Endothelial cell of hepatic sinusoid (primary cell): ENCODE measurements at regions not wholly inside any gene's neighbourhood (a gene's known extent, or its start where the extent isn't known, plus 50 kb on each side); places are given as distances from the start of the nearest gene placed in this dataset.
"Not testable (repeated sequence)": the region's sequence is repeated elsewhere in the genome, so short reads cannot be mapped to it uniquely, and the experiment has no call there.

Source experiments
- in situ Hi-C: cut with HindIII; loops from 2 replicates; pipeline ENCODE4 v1.10.0; 2017; ENCODE audit warnings: low sequenced_read_pairs

- in situ Hi-C loops: no loop called here
Measured at GRCh38 chr3:191728186-191728585, 267.2 kb downstream of the PYDC2 start.

DNA sequence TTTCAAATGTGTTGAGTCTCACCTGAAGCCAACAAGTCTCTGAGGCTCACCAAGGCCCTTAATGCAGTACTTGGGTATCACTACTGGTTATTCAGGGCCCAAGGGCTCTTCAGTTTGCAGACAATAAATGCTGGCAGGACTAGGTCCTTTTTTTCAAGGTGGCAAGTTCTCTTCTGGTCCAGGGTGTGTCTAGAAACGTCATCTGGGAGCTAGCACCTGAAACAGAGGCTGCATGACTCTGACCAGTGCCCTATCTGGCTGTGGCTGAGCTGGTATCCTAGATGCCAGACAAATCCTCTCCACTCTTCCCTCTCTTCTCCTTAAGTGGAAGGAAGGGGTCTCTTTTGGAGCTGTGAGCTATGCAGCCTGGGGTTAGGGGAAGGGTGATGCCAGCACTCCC, 276.8 kb downstream of the PYDC2 start:
- in situ Hi-C loops: no loop called here

DNA sequence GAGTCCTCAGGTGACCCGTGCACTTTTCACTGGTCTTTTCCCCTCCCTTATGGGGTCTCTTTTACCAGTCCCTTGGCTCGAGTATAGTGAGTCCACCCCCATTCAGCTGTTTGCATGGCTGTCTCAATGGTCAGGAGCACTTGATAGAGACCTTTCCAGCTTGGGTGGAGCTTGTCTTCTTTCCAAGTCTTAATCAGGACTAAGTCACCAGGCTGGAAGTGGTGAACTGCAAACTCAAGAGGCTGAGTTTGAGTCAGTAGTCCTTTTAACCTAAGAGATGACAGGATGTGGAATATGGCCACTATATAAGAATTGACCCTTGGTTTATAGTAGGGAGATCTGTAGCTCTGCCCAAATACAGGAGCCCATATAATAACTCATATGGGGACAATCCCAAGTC, 279.7 kb downstream of the PYDC2 start:
- in situ Hi-C loops: no loop called here

- in situ Hi-C loops: not testable (repeated sequence)
Measured at GRCh38 chr3:191741847-191742350, 280.9 kb downstream of the PYDC2 start.

- in situ Hi-C loops: no loop called here
Measured at GRCh38 chr3:191743283-191743682, 282.3 kb downstream of the PYDC2 start.

DNA sequence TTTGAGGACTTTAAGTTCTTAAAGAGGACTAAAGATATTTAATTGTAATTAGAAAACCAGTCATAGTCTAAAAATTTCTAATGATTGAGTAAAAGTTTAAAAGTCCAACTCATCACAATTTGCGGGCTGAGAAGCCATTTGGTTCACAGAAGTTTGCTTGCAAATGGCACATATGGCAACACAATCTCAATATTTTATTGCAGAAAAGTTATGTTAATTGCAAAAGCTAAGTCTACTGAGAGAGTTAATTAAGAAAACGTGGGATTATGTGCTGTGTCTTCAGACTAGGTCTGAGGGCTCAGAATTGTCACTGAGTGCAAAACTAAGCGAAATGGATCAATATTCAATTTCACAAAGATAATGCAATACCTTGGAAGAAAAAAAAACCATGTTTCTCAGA, 289.7 kb downstream of the PYDC2 start:
- in situ Hi-C loops: no loop called here

GRCh38 chr3:191753196-191753595, 292.2 kb downstream of the PYDC2 start:
- in situ Hi-C loops: no loop called here

GRCh38 chr3:191761906-191762305, 300.9 kb downstream of the PYDC2 start:
- in situ Hi-C loops: no loop called here

DNA sequence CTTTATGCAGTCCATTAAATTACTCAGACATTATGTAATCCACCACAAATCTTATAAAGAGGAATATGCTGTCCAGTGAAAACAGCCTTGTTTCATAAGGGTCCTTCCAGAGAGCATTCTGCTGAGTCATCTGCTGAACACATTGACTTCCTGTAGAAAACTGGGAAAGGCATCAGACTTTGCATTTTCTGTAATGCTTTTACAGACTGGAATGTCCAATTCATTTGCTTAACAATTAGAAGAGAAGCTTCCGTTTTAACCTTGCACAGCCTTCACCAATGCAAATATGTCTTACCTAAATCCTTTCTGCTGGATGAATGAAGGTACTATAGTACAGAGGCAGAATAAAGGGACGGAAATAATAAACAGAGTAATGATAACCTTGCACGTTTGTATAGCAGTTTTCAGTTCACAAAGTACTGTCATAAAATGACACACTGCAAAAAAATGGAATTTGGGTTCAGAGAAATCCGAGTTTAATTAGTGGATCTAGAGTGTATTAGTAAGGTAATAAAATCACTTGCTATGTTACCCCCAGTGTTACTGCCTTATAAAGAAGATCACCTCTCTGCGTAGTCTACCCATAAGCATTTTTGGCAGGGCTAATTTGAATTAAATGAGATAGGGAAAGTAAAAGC, 301.5 kb downstream of the PYDC2 start:
- in situ Hi-C loops: no loop called here

- in situ Hi-C loops: no loop called here
Measured at GRCh38 chr3:191768421-191768820, 307.5 kb downstream of the PYDC2 start.

DNA sequence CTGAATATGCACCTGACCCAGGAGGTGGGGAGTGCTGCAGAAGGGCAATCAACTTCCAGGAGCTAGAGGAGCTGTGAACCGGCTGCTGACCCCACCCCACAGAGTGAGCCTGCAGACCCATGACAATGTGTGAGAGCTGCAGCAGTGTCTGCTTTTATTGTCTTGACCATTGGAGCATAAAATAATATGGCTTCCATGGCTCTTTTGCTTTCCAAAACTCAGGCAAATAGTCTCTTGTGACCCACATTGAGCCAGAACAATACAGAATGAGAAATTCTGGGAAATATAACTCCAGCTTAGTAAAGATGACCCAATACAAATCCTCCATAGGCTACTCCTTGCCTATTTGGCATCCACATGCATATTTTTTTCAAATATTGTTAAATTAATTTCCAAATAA, 309.6 kb downstream of the PYDC2 start:
- in situ Hi-C loops: no loop called here

- in situ Hi-C loops: no loop called here
Measured at GRCh38 chr3:191774485-191774884, 313.5 kb downstream of the PYDC2 start.

DNA sequence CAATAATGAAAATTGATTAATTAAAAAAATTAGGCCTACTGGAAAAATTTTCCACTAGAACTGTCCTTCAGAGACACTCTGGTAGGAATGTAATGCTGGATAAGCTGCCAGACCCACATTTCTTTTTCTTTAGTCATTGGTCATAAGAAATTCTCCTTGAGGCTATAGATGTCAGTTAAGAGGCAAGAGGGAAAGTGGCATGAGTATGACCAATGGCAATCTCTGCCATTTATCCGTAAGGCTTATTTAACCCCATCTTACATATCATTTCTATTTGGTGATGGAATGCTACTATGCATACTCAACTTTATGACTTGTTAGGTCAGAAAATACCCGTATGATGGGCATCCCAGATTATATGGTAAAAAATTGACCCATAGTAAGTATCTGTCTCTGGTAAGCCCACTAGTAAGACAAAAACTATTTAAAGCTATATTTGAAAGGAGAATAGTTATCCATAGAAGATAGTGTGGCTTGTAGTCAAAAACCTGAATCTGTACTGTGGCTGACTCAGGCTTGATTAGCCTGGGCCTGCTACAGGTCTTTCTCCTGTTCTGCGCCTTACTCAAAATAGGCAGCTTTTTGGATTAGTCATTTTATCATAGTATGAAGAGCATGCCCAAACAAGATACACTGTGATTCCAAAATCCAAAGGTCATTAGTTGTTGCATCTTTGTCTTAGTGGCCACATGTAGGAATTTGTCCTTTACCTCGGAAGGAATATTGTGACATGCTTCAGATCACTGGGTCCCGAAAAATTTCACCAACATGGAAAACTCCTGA, 314.7 kb downstream of the PYDC2 start:
- in situ Hi-C loops: no loop called here

- in situ Hi-C loops: no loop called here
Measured at GRCh38 chr3:191781044-191781443, 320.1 kb downstream of the PYDC2 start.

- in situ Hi-C loops: no loop called here
Measured at GRCh38 chr3:191783024-191783423, 322.1 kb downstream of the PYDC2 start.

DNA sequence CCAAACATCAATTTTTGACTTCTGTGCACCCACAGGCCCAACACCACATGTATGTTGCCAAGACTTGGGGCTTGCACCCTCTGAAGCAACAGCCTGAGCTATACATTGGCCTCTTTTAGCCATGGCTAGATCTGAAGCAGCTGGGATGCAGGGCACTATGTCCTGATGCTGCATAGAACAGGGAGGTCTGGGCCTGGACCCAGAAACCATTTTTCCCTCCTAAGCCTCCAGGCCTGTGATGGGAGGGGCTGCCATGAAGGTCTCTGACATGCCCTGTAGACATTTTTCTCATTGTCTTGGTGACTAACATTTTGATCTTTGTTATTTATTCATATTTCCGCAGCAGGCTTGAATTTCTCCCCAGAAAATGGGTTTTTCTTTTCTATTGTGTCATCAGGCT, 330.0 kb downstream of the PYDC2 start:
- in situ Hi-C loops: no loop called here

DNA sequence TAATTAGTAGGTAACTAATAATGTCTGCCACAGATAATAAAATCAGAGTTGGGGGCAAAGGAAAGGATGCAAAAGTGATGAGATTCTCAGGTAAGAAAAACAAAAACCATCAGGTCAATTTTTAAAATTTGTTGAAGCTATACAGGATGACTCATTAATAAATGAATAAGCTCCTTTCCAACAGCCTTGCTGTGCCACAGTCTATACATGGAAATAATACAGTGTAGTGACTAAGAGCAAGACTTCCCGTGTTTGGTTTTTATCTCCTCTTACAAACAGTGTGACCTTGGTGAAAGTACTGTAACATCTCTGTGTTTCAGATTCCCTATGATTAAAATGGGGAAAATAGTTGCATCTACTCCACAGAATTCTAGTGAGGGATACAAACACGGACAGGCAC, 331.6 kb downstream of the PYDC2 start:
- in situ Hi-C loops: no loop called here

DNA sequence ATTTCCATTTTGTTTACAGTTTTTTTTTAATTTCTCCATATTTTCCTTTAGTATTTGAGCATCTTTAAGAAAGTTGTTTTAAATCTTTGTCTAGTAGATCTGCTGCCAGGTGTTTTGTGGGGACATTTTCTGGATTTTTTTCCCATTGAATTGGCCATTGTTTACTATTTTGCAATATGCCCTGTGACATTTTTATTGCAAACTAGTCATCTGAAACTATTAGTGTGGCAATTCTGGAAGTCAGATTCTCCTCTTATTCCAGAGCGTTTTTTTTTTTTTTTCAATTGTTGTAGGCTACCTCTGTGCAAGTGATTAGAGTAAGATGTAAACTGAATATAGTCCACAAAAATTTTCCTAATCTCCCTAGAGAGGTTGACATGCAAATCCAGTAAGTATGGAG, 334.2 kb downstream of the PYDC2 start:
- in situ Hi-C loops: no loop called here

GRCh38 chr3:191797271-191797670, 336.3 kb downstream of the PYDC2 start:
- in situ Hi-C loops: no loop called here

DNA sequence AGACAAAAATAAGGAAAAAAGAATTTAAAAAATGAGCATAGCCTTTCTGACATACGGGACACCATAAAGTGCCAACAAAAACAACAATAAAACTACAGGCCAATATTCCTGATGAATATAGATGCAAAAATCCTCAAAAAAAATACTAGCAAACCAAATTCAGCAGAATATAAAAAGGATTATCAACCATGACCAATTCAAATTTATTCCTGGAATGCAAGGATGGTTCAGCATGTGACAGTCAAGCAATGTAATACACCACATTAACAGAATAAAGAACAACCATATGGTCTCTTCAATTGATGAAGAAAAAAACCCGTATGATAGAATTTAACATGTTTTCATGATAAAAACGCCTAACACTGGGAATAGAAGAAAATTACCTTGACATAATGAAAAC, 341.7 kb downstream of the PYDC2 start:
- in situ Hi-C loops: no loop called here

DNA sequence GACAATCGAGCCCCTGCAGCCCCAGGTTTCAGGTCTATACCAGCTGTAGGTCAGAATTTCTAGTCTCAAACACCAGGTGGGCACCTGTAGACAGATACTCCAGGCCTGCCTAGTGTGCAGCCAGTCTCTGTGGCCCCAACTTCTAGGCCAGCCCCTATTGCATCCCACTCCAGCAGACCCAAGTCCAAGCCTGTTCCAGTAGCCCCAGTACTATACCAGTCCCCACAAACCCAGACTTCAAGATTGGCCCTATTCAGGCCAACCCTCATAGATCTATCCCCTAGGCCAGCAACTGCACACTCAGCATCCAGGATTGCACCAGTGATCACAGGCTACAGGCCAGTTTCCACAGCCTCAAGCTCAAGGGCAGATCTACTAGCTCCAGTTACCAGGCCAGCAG, 344.0 kb downstream of the PYDC2 start:
- in situ Hi-C loops: no loop called here

GRCh38 chr3:191808073-191808472, 347.1 kb downstream of the PYDC2 start:
- in situ Hi-C loops: no loop called here
